ENCODE measurements at regions not wholly inside any gene's neighbourhood (a gene's known extent, or its start where the extent isn't known, plus 50 kb on each side); places are given as distances from the start of the nearest gene placed in this dataset.

DNA sequence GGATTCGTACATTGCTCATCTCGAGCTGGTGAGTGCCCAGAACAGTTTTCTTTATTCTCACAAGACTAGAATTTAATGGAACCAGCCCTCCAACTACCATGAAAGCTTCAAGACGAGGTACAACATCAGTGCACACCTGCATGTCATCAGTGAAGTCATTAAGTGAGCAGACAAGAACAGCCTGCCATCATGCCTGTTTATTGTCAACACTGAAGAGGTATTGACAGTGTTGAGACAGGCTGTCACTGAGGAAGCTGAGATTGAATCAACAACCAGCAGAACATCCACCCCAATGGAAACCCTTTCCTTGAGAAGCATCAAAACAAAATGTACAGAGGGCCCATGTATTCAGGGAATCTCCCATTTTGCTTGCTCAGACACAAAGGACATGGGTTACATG, 148.0 kb upstream of the TCF4 start:
- H2AFZ ChIP-seq (replicated peaks) = no peak overlapping the region
- Mint-ChIP-seq H3K36me3 (no peaks in the 10 kb centered on the region), H3K27ac (no peak overlapping the region), H3K4me1 (no peaks in the 10 kb centered on the region), H3K9me3 (no peaks in the 10 kb centered on the region), H3K27me3 (ENCODE audit: insufficient read depth, low read depth) (no peaks in the 10 kb centered on the region), H3K4me3 (no peak overlapping the region)
- no peaks in the 10 kb centered on the region for H3K36me3 ChIP-seq
- no peaks in the 10 kb centered on the region for H3K79me2 ChIP-seq (ENCODE audit: low read depth)
- no peak overlapping the region for H3K4me2 ChIP-seq
- no peaks in the 10 kb centered on the region for H3K4me1 ChIP-seq
- H3K27ac ChIP-seq = no peak overlapping the region
- H4K20me1 ChIP-seq (ENCODE audit: low read depth) = no peaks in the 10 kb centered on the region
- no peaks in the 10 kb centered on the region for H3K27me3 ChIP-seq
- TF ChIP-seq EZH2phosphoT487 (IDR thresholded peaks at IDR 0.05) (no peak), EZH2 (IDR thresholded peaks at IDR 0.05) (no peak)
- TF ChIP-seq, protein P1, sequence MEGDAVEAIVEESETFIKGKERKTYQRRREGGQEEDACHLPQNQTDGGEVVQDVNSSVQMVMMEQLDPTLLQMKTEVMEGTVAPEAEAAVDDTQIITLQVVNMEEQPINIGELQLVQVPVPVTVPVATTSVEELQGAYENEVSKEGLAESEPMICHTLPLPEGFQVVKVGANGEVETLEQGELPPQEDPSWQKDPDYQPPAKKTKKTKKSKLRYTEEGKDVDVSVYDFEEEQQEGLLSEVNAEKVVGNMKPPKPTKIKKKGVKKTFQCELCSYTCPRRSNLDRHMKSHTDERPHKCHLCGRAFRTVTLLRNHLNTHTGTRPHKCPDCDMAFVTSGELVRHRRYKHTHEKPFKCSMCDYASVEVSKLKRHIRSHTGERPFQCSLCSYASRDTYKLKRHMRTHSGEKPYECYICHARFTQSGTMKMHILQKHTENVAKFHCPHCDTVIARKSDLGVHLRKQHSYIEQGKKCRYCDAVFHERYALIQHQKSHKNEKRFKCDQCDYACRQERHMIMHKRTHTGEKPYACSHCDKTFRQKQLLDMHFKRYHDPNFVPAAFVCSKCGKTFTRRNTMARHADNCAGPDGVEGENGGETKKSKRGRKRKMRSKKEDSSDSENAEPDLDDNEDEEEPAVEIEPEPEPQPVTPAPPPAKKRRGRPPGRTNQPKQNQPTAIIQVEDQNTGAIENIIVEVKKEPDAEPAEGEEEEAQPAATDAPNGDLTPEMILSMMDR (IDR thresholded peaks at IDR 0.05) = no peak
- no peak for DNase-seq (ENCODE audit: low spot score)
- H3K9me3 ChIP-seq (ENCODE audit: low read depth) = no peaks in the 10 kb centered on the region
- no peak overlapping the region for H3K9ac ChIP-seq
- no peaks in the 10 kb centered on the region for H3F3A ChIP-seq (ENCODE audit: low read depth)
- H3K4me3 ChIP-seq = no peak overlapping the region

DNA sequence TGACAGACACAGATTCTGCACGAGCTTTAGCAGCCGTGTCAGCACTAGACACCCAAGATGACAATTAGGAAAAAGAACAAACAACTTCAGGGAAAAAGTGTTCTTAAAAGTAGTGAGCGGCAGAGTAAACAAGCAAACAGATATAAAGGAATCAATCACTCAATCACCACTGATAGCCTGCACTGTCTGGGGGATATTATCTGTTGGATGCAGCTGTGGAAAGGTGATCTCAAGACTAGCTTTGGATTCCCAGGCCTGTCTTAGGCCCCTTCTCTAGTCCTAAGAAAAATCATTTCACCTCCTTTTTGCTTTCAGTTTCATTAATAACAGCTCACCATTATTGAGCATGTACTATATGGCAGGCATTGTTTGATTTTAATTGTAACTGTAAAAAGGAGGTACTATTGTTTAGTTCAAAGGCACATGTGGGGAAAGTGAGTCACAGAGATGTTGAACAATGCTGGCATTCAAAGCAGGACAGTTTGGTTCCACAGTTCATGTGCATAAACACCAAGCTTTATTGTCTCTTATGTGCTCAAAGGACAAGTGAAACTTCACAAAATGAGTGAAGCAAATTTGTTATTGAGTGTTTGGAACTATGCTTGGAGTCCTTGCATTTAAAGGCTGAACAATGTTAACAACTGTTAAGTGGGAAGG, 147.3 kb upstream of the TCF4 start:
- H3K27me3 ChIP-seq = no peaks in the 10 kb centered on the region
- no peaks in the 10 kb centered on the region for H3K4me1 ChIP-seq
- no peak overlapping the region for H3K4me2 ChIP-seq
- H3F3A ChIP-seq (ENCODE audit: low read depth) = no peaks in the 10 kb centered on the region
- H3K27ac ChIP-seq = no peak overlapping the region
- Mint-ChIP-seq H3K27me3 (ENCODE audit: insufficient read depth, low read depth) (no peaks in the 10 kb centered on the region), H3K4me3 (no peak overlapping the region), H3K4me1 (no peaks in the 10 kb centered on the region), H3K36me3 (no peaks in the 10 kb centered on the region), H3K27ac (no peak overlapping the region), H3K9me3 (no peaks in the 10 kb centered on the region)
- H4K20me1 ChIP-seq (ENCODE audit: low read depth) = no peaks in the 10 kb centered on the region
- no peak for DNase-seq (ENCODE audit: low spot score)
- no peak overlapping the region for H3K9ac ChIP-seq
- no peaks in the 10 kb centered on the region for H3K36me3 ChIP-seq
- no peak overlapping the region for H2AFZ ChIP-seq (replicated peaks)
- no peak for TF ChIP-seq EZH2 (IDR thresholded peaks at IDR 0.05)
- TF ChIP-seq, protein P1 (IDR thresholded peaks at IDR 0.05) = no peak
- H3K9me3 ChIP-seq (ENCODE audit: low read depth) = no peaks in the 10 kb centered on the region
- no peaks in the 10 kb centered on the region for H3K79me2 ChIP-seq (ENCODE audit: low read depth)
- no peak overlapping the region for H3K4me3 ChIP-seq

DNA sequence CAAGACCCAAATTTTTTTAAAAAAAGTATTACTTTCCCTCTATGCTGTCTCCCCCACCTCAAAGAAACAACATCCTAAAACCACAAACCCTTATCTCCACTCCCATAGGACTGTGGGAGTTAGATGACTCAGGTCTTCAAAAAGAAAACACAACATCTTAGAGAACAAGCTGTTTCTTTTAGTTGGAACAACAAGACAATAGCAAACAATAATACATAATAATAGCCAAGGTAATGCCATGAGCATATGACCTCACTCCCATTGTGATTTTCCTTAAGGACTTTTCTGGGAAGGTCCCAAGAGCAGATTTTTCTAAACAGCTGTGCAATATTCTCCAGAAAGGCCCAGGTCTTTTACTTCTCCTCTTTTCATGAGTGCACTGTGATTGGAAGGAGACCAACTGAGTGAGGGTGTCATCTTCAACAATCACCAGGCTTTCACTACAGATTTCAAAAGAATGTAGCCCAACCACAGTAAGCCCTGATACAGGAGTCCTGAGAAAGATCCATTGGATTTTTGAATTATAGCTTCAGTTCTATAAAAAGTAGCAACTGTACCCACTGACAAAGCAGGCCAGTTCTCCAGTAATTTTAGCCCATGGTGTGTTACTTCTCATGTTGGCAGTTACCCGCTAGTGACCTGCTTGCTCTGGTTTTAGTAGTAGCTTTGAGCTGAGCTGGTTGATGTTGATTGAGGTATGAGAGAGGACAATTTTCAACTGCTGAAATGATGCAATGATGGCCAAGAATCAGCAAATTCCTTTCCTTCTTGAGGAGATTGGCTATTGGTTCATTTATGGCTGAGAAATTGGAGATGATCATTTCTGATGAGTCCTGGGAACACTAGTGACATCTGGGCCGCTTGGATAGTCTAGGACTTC, 144.5 kb upstream of the TCF4 start:
- no peak overlapping the region for H3K27ac Mint-ChIP-seq

More for the DNA sequence above, 144.5 kb upstream of the TCF4 start:
- DNase-seq (ENCODE audit: low spot score) = no peak
- H3K9me3 ChIP-seq (ENCODE audit: low read depth) = no peaks in the 10 kb centered on the region
- H3K36me3 ChIP-seq = no peaks in the 10 kb centered on the region
- TF ChIP-seq EZH2 (IDR thresholded peaks at IDR 0.05) = no peak
- TF ChIP-seq, protein P1 (IDR thresholded peaks at IDR 0.05) = no peak
- TF ChIP-seq EZH2phosphoT487 (IDR thresholded peaks at IDR 0.05) = no peak
- no peak overlapping the region for H3K4me3 Mint-ChIP-seq
- no peak overlapping the region for H3K27ac ChIP-seq
- H3K9ac ChIP-seq = no peak overlapping the region
- no peaks in the 10 kb centered on the region for H3K27me3 ChIP-seq
- H3K4me1 ChIP-seq = no peaks in the 10 kb centered on the region
- no peaks in the 10 kb centered on the region for H3K9me3 Mint-ChIP-seq
- no peak overlapping the region for H3K4me2 ChIP-seq
- H2AFZ ChIP-seq (replicated peaks) = no peak overlapping the region
- H3K27me3 Mint-ChIP-seq (ENCODE audit: insufficient read depth, low read depth) = no peaks in the 10 kb centered on the region
- H3K36me3 Mint-ChIP-seq = no peaks in the 10 kb centered on the region
- H3F3A ChIP-seq (ENCODE audit: low read depth) = no peaks in the 10 kb centered on the region
- no peaks in the 10 kb centered on the region for H4K20me1 ChIP-seq (ENCODE audit: low read depth)
- no peak overlapping the region for H3K4me3 ChIP-seq
- no peaks in the 10 kb centered on the region for H3K79me2 ChIP-seq (ENCODE audit: low read depth)
- H3K4me1 Mint-ChIP-seq = no peaks in the 10 kb centered on the region
